HepG2 (cell line): ENCODE measurements at regions not wholly inside any gene's neighbourhood (a gene's known extent, or its start where the extent isn't known, plus 50 kb on each side); places are given as distances from the start of the nearest gene placed in this dataset.

Experiments used
- ATAC-seq: fragments of 200-7000 bp; cut with Tn5 transposase; 3 replicates; pipeline ENCODE4 v1.9.1; 2020; ENCODE audit warnings: mild to moderate bottlenecking, moderate library complexity
- BruUV-seq: library from RNA; stranded (reverse); fragments of 400-500 nt; replicated peaks from 2 replicates; lab custom pipeline; 2021; lab: Mats Ljungman, UMichigan
- CTCF ChIA-PET: fragments of 300-600 bp; formaldehyde crosslinking; extraction: SDS; loops from one replicate; lab custom pipeline; 2021; ENCODE audit warnings: low total read pairs, inconsistent platforms, low intra/inter-chr PET ratio; lab: Yijun Ruan, JAX
- POLR2A ChIA-PET: fragments of 350-600 bp; sonication (Branson Sonifier 250); formaldehyde crosslinking; loops from one replicate; lab custom pipeline; 2020; ENCODE audit warnings: antibody characterized with exemption, inconsistent platforms; lab: Yijun Ruan, JAX
- DNase-seq: peaks from one replicate; pipeline ENCODE4 v3.0.0-alpha.2; 2015; ENCODE audit warnings: low spot score
- FAIRE-seq: peaks from 3 replicates; lab custom pipeline; 2011; peaks lifted over from hg19 to GRCh38; lab: Jason Lieb, UNC
- H2AFZ ChIP-seq: one replicate; pipeline ENCODE4 v1.6.1; 2011; ENCODE audit warnings: low read length, inconsistent platforms
- H3K27ac ChIP-seq: fragments of 300-600 bp; 3 replicates; pipeline ENCODE4 v1.8.0; 2011; ENCODE audit warnings: mixed run types, mild to moderate bottlenecking, mixed read lengths, low read length, inconsistent platforms; ENCODE audit not compliant: insufficient read depth; ENCODE audit errors: extremely low read length
- H3K27me3 ChIP-seq, 2 experiments: fragments of 200-600 bp in 1 of 2; 2 replicates in 1 of 2; 3 replicates in 1 of 2; pipeline versions ENCODE4 v1.6.0 to v1.8.0; 2011; ENCODE audit warnings: low read length in 2 of 2, mild to moderate bottlenecking in 2 of 2, moderate library complexity in 2 of 2, inconsistent platforms in 1 of 2; ENCODE audit not compliant: insufficient read depth in 2 of 2, control insufficient read depth in 1 of 2
- H3K36me3 ChIP-seq, 2 experiments: fragments of 200-600 bp in 1 of 2; replicated peaks in 1 of 2; 2 replicates in 1 of 2; 3 replicates in 1 of 2; pipeline versions ENCODE4 v1.5.1 to v1.8.0; 2011; ENCODE audit warnings: low read length in 2 of 2, inconsistent platforms in 1 of 2; ENCODE audit not compliant: insufficient read depth in 2 of 2, control insufficient read depth in 1 of 2
- H3K4me1 ChIP-seq: 2 replicates; pipeline ENCODE4 v1.5.1; 2012; ENCODE audit warnings: low read length, inconsistent platforms; ENCODE audit not compliant: insufficient read depth
- H3K4me2 ChIP-seq: 2 replicates; pipeline ENCODE4 v1.6.0; 2011; ENCODE audit warnings: low read depth, low read length, inconsistent platforms
- H3K4me3 ChIP-seq, 3 experiments: fragments of 200-600 bp in 1 of 3; sonication (generic), shearing (Covaris generic) in 1 of 3; replicated peaks in 1 of 3; 2 replicates each; pipeline ENCODE4 v1.5.1; 2011 to 2016; ENCODE audit warnings: low read length in 3 of 3, inconsistent platforms in 2 of 3, low read depth in 2 of 3, mild to moderate bottlenecking in 2 of 3, control low read depth in 1 of 3, mixed read lengths in 1 of 3; ENCODE audit not compliant: insufficient read depth in 1 of 3
- H3K79me2 ChIP-seq: one replicate; pipeline ENCODE4 v1.6.1; 2011; ENCODE audit warnings: low read length, inconsistent platforms; ENCODE audit not compliant: insufficient read depth
- H3K9ac ChIP-seq: 2 replicates; pipeline ENCODE4 v1.6.0; 2011; ENCODE audit warnings: mild to moderate bottlenecking, low read depth, low read length, inconsistent platforms; ENCODE audit not compliant: insufficient read depth
- H3K9me3 ChIP-seq: 2 replicates; pipeline ENCODE4 v1.5.1; 2012; ENCODE audit warnings: mild to moderate bottlenecking, low read length
- H4K20me1 ChIP-seq: 2 replicates; pipeline ENCODE4 v1.6.0; 2011; ENCODE audit warnings: inconsistent platforms, mild to moderate bottlenecking, low read length, moderate library complexity; ENCODE audit not compliant: insufficient read depth
- ARNT2 ChIP-seq: sonication (generic); formaldehyde crosslinking; IDR thresholded peaks from 2 replicates; pipeline ENCODE4 v1.8.0; 2022; ENCODE audit warnings: mild to moderate bottlenecking, low read depth, missing genetic modification reagents, moderate library complexity
- ATRX ChIP-seq: sonication (generic); formaldehyde crosslinking; IDR thresholded peaks from 2 replicates; pipeline ENCODE4 v1.4.0; 2020; ENCODE audit warnings: missing genetic modification reagents, borderline replicate concordance
- ELF1 ChIP-seq: sonication (generic); formaldehyde crosslinking; IDR thresholded peaks from 2 replicates; pipeline ENCODE4 v1.4.0; 2020; ENCODE audit warnings: missing genetic modification reagents
- ERF ChIP-seq: IDR thresholded peaks from 2 replicates; pipeline ENCODE4 v1.6.1; 2018; ENCODE audit warnings: missing biosample characterization, missing genetic modification reagents
- GPN1 ChIP-seq: sonication (generic); formaldehyde crosslinking; IDR thresholded peaks from 2 replicates; pipeline ENCODE4 v1.5.1; 2020; ENCODE audit warnings: missing genetic modification reagents, borderline replicate concordance
- HNRNPL ChIP-seq: fragments of 200-400 bp; formaldehyde crosslinking; IDR thresholded peaks from 2 replicates; pipeline ENCODE4 v1.6.1; 2017; ENCODE audit warnings: mild to moderate bottlenecking, low read depth, low read length
- HOXA7 ChIP-seq: sonication (generic); formaldehyde crosslinking; IDR thresholded peaks from 2 replicates; pipeline ENCODE4 v1.8.1; 2022; ENCODE audit warnings: mild to moderate bottlenecking, missing genetic modification reagents, moderate library complexity
- HOXA9 ChIP-seq: sonication (generic); formaldehyde crosslinking; IDR thresholded peaks from 2 replicates; pipeline ENCODE4 v1.8.1; 2022; ENCODE audit warnings: missing genetic modification reagents, mild to moderate bottlenecking, moderate library complexity, borderline replicate concordance
- KDM5B ChIP-seq: sonication (generic); formaldehyde crosslinking; IDR thresholded peaks from 2 replicates; pipeline ENCODE4 v1.4.0; 2020; ENCODE audit warnings: missing genetic modification reagents, mild to moderate bottlenecking, borderline replicate concordance
- MATR3 ChIP-seq: sonication (generic); formaldehyde crosslinking; IDR thresholded peaks from 2 replicates; pipeline ENCODE4 v1.4.0; 2020; ENCODE audit warnings: missing genetic modification reagents
- TCF7 ChIP-seq: sonication (generic); IDR thresholded peaks from 2 replicates; pipeline ENCODE4 v1.6.1; 2016; ENCODE audit warnings: antibody characterized with exemption, low read depth
- TFAP4 ChIP-seq: sonication (generic); IDR thresholded peaks from 2 replicates; pipeline ENCODE4 v1.6.1; 2016; ENCODE audit warnings: low read depth, borderline replicate concordance
- ZBTB7B ChIP-seq: sonication (generic); formaldehyde crosslinking; IDR thresholded peaks from 2 replicates; pipeline ENCODE4 v1.4.0; 2020; ENCODE audit warnings: missing genetic modification reagents
- ZNF543 ChIP-seq: sonication (generic); formaldehyde crosslinking; IDR thresholded peaks from 2 replicates; pipeline ENCODE4 v1.4.0; 2020; ENCODE audit warnings: mild to moderate bottlenecking, missing genetic modification reagents
- ZNF790 ChIP-seq: sonication (generic); formaldehyde crosslinking; IDR thresholded peaks from 2 replicates; pipeline ENCODE4 v1.8.0; 2022; ENCODE audit warnings: missing genetic modification reagents, mild to moderate bottlenecking, borderline replicate concordance
- WGBS: methylation state at CpG from one replicate; pipeline ENCODE4 v1.1.6; 2017; ENCODE audit warnings: low lambda C conversion rate; 5-methylcytosine and 5-hydroxymethylcytosine counted together
- in situ Hi-C: cut with HindIII; loops from 2 replicates; pipeline ENCODE4 v1.10.0; 2017; ENCODE audit warnings: low pct_unique_long_range_greater_than_20kb; ENCODE audit not compliant: extremely low pct_ligation_motif_present
- intact Hi-C: fragments of 100-400 bp; cut with micrococcal nuclease; formaldehyde crosslinking; loops from one replicate; pipeline ENCODE4 v1.10.0; 2022; ENCODE audit not compliant: unreplicated experiment
- TF ChIP-seq, protein P1 (sequence below): sonication (generic); formaldehyde crosslinking; IDR thresholded peaks from 2 replicates; pipeline ENCODE4 v1.4.0; 2020; ENCODE audit warnings: missing genetic modification reagents, borderline replicate concordance

DNA sequence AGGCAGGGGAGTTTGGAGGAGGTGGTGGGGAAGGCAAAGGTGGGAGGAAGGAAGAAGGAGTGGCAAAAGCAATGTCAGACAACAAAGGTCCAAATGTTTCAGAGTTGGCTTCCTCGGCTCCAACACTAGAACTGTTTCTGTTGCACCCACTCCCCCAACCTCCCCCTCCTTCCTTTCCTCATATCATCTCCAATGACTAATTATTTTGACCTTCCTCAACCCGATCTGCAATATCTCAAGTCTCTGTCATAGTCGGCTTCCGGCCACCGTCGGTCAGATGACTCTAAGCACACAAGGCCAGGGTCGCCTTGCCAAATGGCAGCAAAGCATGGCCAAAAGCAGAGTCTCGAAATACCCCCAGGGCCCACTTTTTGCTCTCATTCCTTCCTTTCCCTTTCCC is 637.0 kb upstream of the TBX3 start:
- Histone ChIP-seq H3K4me2 (no peak overlapping the region), H4K20me1 (no peaks in the 10 kb centered on the region), H2AFZ (no peak overlapping the region), H3K4me1 (no peaks in the 10 kb centered on the region), H3K79me2 (no peaks in the 10 kb centered on the region), H3K4me3 (no peak overlapping the region), H3K9me3 (no peaks in the 10 kb centered on the region), H3K9ac (no peak overlapping the region), H3K27me3 (0 out of 5 replicates have a peak, but pooled peaks cover 0 to 4% of the 10 kb centered on the region in 2 experiments), H3K36me3 (no peaks in the 10 kb centered on the region), H3K27ac (no peak overlapping the region)
- ChIA-PET POLR2A (no interaction called here), CTCF (no interaction called here)
- WGBS, result 54% methylated on average over 8 of the region's 8 CpGs
- FAIRE-seq, result no peak
- in situ Hi-C loops (no loop called here), intact Hi-C loops (no loop called here)
- TF ChIP-seq ZNF543 (CRISPR knock-in tag), result no peak
- BruUV-seq, result no TSS peak
- ATAC-seq, result no peak
- no peak for DNase-seq

- H2AFZ ChIP-seq, result no peak overlapping the region
- ATAC-seq (no peak), FAIRE-seq (no peak), DNase-seq (no peak)
- 0 out of 5 replicates have a peak, but pooled peaks cover 0 to 4% of the 10 kb centered on the region in 2 experiments for H3K27me3 ChIP-seq
- POLR2A ChIA-PET, result no interaction called here
- no peak overlapping the region for H3K4me3 ChIP-seq
- no TSS peak for BruUV-seq
- H3K9me3 ChIP-seq, result no peaks in the 10 kb centered on the region
- no peak overlapping the region for H3K4me2 ChIP-seq
- in situ Hi-C loops, result no loop called here
- no peak overlapping the region for H3K27ac ChIP-seq
- intact Hi-C loops, result no loop called here
- CTCF ChIA-PET, result no interaction called here
- WGBS, result 39% methylated on average over 5 of the region's 5 CpGs
- H3K9ac ChIP-seq, result no peak overlapping the region
- H3K36me3 ChIP-seq, result no peaks in the 10 kb centered on the region
- no peaks in the 10 kb centered on the region for H3K4me1 ChIP-seq
- H3K79me2 ChIP-seq, result no peaks in the 10 kb centered on the region
- no peaks in the 10 kb centered on the region for H4K20me1 ChIP-seq
- no peak for TF ChIP-seq HOXA7 (CRISPR knock-in tag)
- TF ChIP-seq ELF1 (CRISPR knock-in tag), result no peak
- TF ChIP-seq TCF7, result no peak
- no peak for TF ChIP-seq ZNF790 (CRISPR knock-in tag)
- no peak for TF ChIP-seq TFAP4
- TF ChIP-seq ARNT2 (CRISPR knock-in tag), result no peak
- TF ChIP-seq KDM5B (CRISPR knock-in tag), result no peak
- no peak for TF ChIP-seq ATRX
- TF ChIP-seq HOXA9 (CRISPR knock-in tag), result no peak
- no peak for TF ChIP-seq HNRNPL
- no peak for TF ChIP-seq ZBTB7B (CRISPR knock-in tag)
- TF ChIP-seq, protein P1, sequence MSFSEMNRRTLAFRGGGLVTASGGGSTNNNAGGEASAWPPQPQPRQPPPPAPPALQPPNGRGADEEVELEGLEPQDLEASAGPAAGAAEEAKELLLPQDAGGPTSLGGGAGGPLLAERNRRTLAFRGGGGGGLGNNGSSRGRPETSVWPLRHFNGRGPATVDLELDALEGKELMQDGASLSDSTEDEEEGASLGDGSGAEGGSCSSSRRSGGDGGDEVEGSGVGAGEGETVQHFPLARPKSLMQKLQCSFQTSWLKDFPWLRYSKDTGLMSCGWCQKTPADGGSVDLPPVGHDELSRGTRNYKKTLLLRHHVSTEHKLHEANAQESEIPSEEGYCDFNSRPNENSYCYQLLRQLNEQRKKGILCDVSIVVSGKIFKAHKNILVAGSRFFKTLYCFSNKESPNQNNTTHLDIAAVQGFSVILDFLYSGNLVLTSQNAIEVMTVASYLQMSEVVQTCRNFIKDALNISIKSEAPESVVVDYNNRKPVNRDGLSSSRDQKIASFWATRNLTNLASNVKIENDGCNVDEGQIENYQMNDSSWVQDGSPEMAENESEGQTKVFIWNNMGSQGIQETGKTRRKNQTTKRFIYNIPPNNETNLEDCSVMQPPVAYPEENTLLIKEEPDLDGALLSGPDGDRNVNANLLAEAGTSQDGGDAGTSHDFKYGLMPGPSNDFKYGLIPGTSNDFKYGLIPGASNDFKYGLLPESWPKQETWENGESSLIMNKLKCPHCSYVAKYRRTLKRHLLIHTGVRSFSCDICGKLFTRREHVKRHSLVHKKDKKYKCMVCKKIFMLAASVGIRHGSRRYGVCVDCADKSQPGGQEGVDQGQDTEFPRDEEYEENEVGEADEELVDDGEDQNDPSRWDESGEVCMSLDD (CRISPR knock-in tag), result no peak
- no peak for TF ChIP-seq MATR3 (CRISPR knock-in tag)
- no peak for TF ChIP-seq GPN1 (CRISPR knock-in tag)
- no peak for TF ChIP-seq ERF (CRISPR knock-in tag)
Measured at GRCh38 chr12:115320451-115320850, 636.5 kb upstream of the TBX3 start.
